Activated naive CD4-positive, alpha-beta T cell treated with anti-CD3 and anti-CD28 coated beads for 36 hours (primary cell): ENCODE measurements at regions not wholly inside any gene's neighbourhood (a gene's known extent, or its start where the extent isn't known, plus 50 kb on each side); places are given as distances from the start of the nearest gene placed in this dataset.
"Not testable (repeated sequence)": the region's sequence is repeated elsewhere in the genome, so short reads cannot be mapped to it uniquely, and the experiment has no call there.

Experiments used
- CTCF ChIA-PET: fragments of 350-600 bp; sonication (Branson Sonifier 250); formaldehyde crosslinking; loops from one replicate; lab custom pipeline; 2021; ENCODE audit warnings: antibody characterized with exemption; lab: Charles Lee
- DNase-seq: peaks from one replicate; pipeline ENCODE4 v3.0.0-alpha.2; 2020
- H3K27ac Mint-ChIP-seq: one replicate; pipeline ENCODE4 v1.8.0; 2021; ENCODE audit warnings: mild to moderate bottlenecking, mixed read lengths
- H3K27me3 Mint-ChIP-seq: one replicate; pipeline ENCODE4 v1.8.0; 2021; ENCODE audit warnings: low read depth, mixed read lengths
- H3K36me3 Mint-ChIP-seq: one replicate; pipeline ENCODE4 v1.8.0; 2021; ENCODE audit warnings: low read depth, mixed read lengths
- H3K4me1 Mint-ChIP-seq: one replicate; pipeline ENCODE4 v1.8.0; 2021; ENCODE audit warnings: low read depth, mixed read lengths
- H3K4me3 Mint-ChIP-seq: one replicate; pipeline ENCODE4 v1.8.0; 2021; ENCODE audit warnings: mild to moderate bottlenecking, moderate library complexity, mixed read lengths
- H3K9me3 Mint-ChIP-seq: one replicate; pipeline ENCODE4 v1.8.0; 2021; ENCODE audit warnings: mixed read lengths
- intact Hi-C: fragments of 100-400 bp; cut with micrococcal nuclease; formaldehyde crosslinking; loops from one replicate; pipeline ENCODE4 v1.15.1; 2023

DNA sequence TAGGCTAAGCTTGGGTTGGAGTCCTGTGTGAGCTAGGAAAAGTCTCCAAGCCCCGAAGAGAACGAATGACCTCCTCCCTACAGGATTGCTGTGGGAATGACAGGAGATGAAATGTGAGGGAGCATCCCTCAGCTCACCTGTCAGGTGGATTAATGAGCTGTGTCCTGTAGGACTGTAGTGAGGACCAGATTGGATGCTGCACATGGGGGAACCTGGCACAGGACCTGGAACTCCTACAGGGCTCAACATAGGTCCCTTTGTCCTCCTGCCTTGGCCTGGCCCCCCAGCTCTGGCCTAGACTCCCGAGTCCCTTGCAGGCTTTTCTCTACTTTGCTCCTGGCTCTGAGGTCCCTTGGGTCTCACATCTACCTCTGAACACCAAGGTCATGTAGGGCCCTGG lies 155.7 kb downstream of the PTPRU start:
- intact Hi-C loops = no loop called here
- DNase-seq = no peak
- H3K9me3 Mint-ChIP-seq = no peaks in the 10 kb centered on the region
- H3K4me3 Mint-ChIP-seq = no peak overlapping the region
- H3K4me1 Mint-ChIP-seq = no peaks in the 10 kb centered on the region
- peaks cover 26% of the 10 kb centered on the region for H3K27me3 Mint-ChIP-seq
- H3K36me3 Mint-ChIP-seq = no peaks in the 10 kb centered on the region
- CTCF ChIA-PET = no interaction called here
- no peak overlapping the region for H3K27ac Mint-ChIP-seq

- intact Hi-C loops = no loop called here
- Mint-ChIP-seq H3K27me3 (peaks cover 26% of the 10 kb centered on the region), H3K36me3 (no peaks in the 10 kb centered on the region), H3K9me3 (no peaks in the 10 kb centered on the region), H3K4me3 (no peak overlapping the region), H3K27ac (no peak overlapping the region), H3K4me1 (no peaks in the 10 kb centered on the region)
- no peak for DNase-seq
- CTCF ChIA-PET = no interaction called here
Observed at GRCh38 chr1:29391362-29391880, 155.1 kb downstream of the PTPRU start.

GRCh38 chr1:29390491-29391361 lies 154.4 kb downstream of the PTPRU start:
- DNase-seq = no peak
- CTCF ChIA-PET = interaction anchor here (0.7 kb wide), 1 partner anchor 10 kb away, joined by 3 read pairs; no protein-coding TSS in a partner anchor
- Mint-ChIP-seq H3K36me3 (no peaks in the 10 kb centered on the region), H3K4me3 (no peak overlapping the region), H3K27ac (no peak overlapping the region), H3K9me3 (no peaks in the 10 kb centered on the region), H3K27me3 (peaks cover 28% of the 10 kb centered on the region), H3K4me1 (no peaks in the 10 kb centered on the region)
- intact Hi-C loops = no loop called here

- Mint-ChIP-seq H3K36me3 (no peaks in the 10 kb centered on the region), H3K27me3 (peaks cover 29% of the 10 kb centered on the region), H3K4me3 (no peak overlapping the region), H3K9me3 (no peaks in the 10 kb centered on the region), H3K27ac (no peak overlapping the region), H3K4me1 (no peaks in the 10 kb centered on the region)
- CTCF ChIA-PET = interaction anchor here (0.7 kb wide), 1 partner anchor 9 kb away, joined by 3 read pairs; no protein-coding TSS in a partner anchor
- intact Hi-C loops = no loop called here
- DNase-seq = no peak
Observed at GRCh38 chr1:29390075-29390474, 153.8 kb downstream of the PTPRU start.

GRCh38 chr1:29389533-29390041 lies 153.3 kb downstream of the PTPRU start:
- no peaks in the 10 kb centered on the region for H3K4me1 Mint-ChIP-seq
- CTCF ChIA-PET = interaction anchor here (0.7 kb wide), 1 partner anchor 8 kb away, joined by 3 read pairs; no protein-coding TSS in a partner anchor
- H3K4me3 Mint-ChIP-seq = no peak overlapping the region
- peaks cover 29% of the 10 kb centered on the region for H3K27me3 Mint-ChIP-seq
- no peak for DNase-seq
- no peak overlapping the region for H3K27ac Mint-ChIP-seq
- intact Hi-C loops = no loop called here
- H3K9me3 Mint-ChIP-seq = no peaks in the 10 kb centered on the region
- H3K36me3 Mint-ChIP-seq = no peaks in the 10 kb centered on the region

- CTCF ChIA-PET = interaction anchor here (0.6 kb wide), 1 partner anchor 187 kb away, joined by 4 read pairs; no protein-coding TSS in a partner anchor
Observed at GRCh38 chr1:29388884-29389283, 152.6 kb downstream of the PTPRU start.

DNA sequence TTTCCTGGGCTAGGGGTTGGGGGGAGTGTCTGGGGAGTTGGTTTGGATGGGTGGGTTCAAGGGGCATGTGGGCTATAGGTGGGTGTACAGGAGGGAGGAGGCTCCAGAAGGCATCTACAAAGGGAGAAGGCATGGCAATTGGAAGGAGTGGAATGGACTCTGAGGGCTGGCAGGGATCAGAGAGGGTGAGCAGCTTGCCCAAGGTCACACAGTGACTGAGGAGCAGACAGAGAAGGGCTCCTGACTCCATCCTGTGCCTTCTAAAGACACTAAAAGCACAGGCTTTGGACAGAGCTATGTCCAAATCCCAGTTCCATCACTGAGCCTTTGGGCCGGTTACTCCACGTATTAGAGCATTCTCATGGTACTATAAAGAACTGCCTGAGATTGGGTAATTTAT lies 151.8 kb downstream of the PTPRU start:
- Mint-ChIP-seq H3K27me3 (peaks cover 30% of the 10 kb centered on the region), H3K36me3 (no peaks in the 10 kb centered on the region), H3K9me3 (no peaks in the 10 kb centered on the region), H3K27ac (no peak overlapping the region), H3K4me3 (no peak overlapping the region), H3K4me1 (no peaks in the 10 kb centered on the region)
- DNase-seq = no peak
- CTCF ChIA-PET = no interaction called here
- intact Hi-C loops = no loop called here

More at GRCh38 chr1:29388884-29389283, 152.6 kb downstream of the PTPRU start:
- Mint-ChIP-seq H3K27me3 (peaks cover 29% of the 10 kb centered on the region), H3K4me1 (no peaks in the 10 kb centered on the region), H3K4me3 (no peak overlapping the region), H3K27ac (no peak overlapping the region), H3K36me3 (no peaks in the 10 kb centered on the region), H3K9me3 (no peaks in the 10 kb centered on the region)
- intact Hi-C loops = no loop called here
- no peak for DNase-seq

DNA sequence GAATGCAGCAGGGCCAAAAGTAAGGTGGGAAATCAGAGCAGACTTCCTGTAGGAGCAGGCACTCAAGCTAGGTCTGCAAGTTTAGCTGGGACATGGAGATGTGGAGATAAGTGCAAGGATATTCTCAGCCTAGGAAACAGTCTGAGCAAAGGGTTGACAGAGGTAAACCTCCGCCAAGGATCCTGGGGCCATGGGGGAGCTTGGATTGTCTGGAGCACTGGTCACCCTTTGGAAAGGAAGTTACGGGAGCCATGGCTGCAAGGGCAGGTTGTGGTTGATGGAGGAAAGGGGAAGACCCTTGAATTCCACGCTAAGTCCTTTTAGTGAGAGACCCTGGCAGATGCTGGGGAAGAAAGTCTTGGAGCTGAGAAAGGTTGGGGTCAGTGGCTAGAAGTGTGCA lies 150.9 kb downstream of the PTPRU start:
- Mint-ChIP-seq H3K4me3 (no peak overlapping the region), H3K27ac (no peak overlapping the region), H3K36me3 (no peaks in the 10 kb centered on the region), H3K4me1 (no peaks in the 10 kb centered on the region), H3K27me3 (peaks cover 30% of the 10 kb centered on the region), H3K9me3 (no peaks in the 10 kb centered on the region)
- no peak for DNase-seq
- CTCF ChIA-PET = no interaction called here
- intact Hi-C loops = no loop called here

DNA sequence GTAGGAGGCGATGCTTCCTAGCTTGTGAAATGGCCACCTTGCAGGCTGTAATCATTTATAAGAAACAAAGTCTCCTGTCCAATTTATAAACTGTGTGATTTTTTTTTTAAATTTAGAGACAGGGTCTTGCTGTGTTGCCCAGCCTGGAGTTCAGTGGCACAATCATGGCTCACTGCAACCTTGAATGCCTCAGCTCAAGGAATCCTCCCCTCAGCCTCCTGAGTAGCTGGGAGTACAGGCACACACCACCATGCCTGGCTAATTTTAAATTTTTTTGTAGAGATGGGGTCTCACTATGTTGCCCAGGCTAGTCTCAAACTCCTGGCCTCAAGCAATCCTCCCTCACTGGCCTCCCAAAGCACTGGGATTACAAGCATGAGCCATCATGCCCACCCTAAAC lies 150.1 kb downstream of the PTPRU start:
- DNase-seq, intact Hi-C loops, H3K4me3 Mint-ChIP-seq, H3K36me3 Mint-ChIP-seq, H3K9me3 Mint-ChIP-seq, H3K27ac Mint-ChIP-seq, H3K4me1 Mint-ChIP-seq: not testable (repeated sequence)
- CTCF ChIA-PET = interaction anchor here (0.6 to 0.7 kb wide), 3 partner anchors 9 to 849 kb away, joined by 4 read pairs; no protein-coding TSS in a partner anchor
- H3K27me3 Mint-ChIP-seq = peaks cover 27% of the 10 kb centered on the region

DNA sequence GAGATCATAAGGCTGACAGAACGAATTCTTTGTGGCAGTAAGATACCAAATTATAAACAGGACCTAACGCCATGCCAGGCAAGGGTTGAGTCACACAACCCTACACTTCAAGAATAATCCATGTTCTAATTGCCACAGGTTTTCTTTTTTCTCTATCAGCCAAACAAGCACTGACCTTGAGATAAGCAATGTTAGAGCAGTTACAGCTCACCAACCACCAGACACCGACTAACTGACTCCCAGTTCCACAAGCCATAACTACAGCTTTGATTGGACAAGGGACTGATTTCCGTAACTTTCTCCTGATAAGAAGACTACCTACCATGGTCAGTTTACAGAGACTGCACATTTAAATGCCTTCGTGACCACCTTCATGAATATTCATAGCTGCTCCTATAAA lies 149.6 kb downstream of the PTPRU start:
- Mint-ChIP-seq H3K4me1 (no peaks in the 10 kb centered on the region), H3K27ac (no peak overlapping the region), H3K4me3 (no peak overlapping the region), H3K27me3 (peaks cover 26% of the 10 kb centered on the region), H3K9me3 (no peaks in the 10 kb centered on the region), H3K36me3 (no peaks in the 10 kb centered on the region)
- no peak for DNase-seq
- intact Hi-C loops = no loop called here
- CTCF ChIA-PET = interaction anchor here (0.6 to 0.7 kb wide), 3 partner anchors 10 to 850 kb away, joined by 4 read pairs; no protein-coding TSS in a partner anchor

- no peaks in the 10 kb centered on the region for H3K36me3 Mint-ChIP-seq
- CTCF ChIA-PET = interaction anchor here (1.2 kb wide), 1 partner anchor 10 kb away, joined by 4 read pairs; no protein-coding TSS in a partner anchor
- DNase-seq = no peak
- no peak overlapping the region for H3K27ac Mint-ChIP-seq
- intact Hi-C loops = no loop called here
- peaks cover 26% of the 10 kb centered on the region for H3K27me3 Mint-ChIP-seq
- no peak overlapping the region for H3K4me3 Mint-ChIP-seq
- H3K4me1 Mint-ChIP-seq = no peaks in the 10 kb centered on the region
- H3K9me3 Mint-ChIP-seq = no peaks in the 10 kb centered on the region
Observed at GRCh38 chr1:29384496-29385015, 148.2 kb downstream of the PTPRU start.

DNA sequence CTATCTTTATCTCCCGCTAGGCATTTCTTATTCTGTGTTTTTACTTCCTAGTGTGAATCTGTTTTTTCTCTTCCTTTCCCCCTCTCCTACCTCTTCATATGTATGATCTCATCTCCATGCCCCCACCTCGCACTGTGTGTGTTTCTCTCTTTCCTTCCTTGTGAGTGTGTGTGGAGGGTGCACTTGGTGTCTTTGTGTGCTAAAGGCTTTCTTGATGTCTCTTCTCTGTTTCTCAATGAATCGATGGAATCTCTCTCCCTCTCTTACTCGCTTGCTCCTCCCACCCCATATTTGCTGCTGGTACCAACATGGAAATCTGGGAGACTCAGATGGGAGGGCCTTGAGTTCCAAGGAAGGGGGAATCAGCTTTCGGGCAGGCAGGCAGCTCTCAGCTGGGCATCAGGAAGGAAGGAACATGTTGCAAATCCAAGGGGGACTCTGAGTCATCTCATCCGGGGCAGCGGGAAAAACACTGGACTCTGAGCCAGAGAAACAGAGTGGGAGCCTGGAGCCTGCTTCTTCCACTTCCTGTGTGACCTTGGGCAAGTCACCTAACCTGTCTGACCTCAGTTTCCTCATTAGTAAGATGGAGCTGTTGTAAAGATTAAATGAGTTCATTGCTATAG lies 147.5 kb downstream of the PTPRU start:
- intact Hi-C loops = no loop called here
- CTCF ChIA-PET = no interaction called here
- H3K9me3 Mint-ChIP-seq = peaks cover 7% of the 10 kb centered on the region
- no peak overlapping the region for H3K27ac Mint-ChIP-seq
- DNase-seq = no peak
- no peaks in the 10 kb centered on the region for H3K4me1 Mint-ChIP-seq
- H3K4me3 Mint-ChIP-seq = no peak overlapping the region
- peaks cover 28% of the 10 kb centered on the region for H3K27me3 Mint-ChIP-seq
- H3K36me3 Mint-ChIP-seq = peaks cover 5% of the 10 kb centered on the region
